ENCODE measurements at regions not wholly inside any gene's neighbourhood (a gene's known extent, or its start where the extent isn't known, plus 50 kb on each side); places are given as distances from the start of the nearest gene placed in this dataset.
A peak's percentile ranks its signal among the peaks of the same experiment; 100 is the strongest.

DNA sequence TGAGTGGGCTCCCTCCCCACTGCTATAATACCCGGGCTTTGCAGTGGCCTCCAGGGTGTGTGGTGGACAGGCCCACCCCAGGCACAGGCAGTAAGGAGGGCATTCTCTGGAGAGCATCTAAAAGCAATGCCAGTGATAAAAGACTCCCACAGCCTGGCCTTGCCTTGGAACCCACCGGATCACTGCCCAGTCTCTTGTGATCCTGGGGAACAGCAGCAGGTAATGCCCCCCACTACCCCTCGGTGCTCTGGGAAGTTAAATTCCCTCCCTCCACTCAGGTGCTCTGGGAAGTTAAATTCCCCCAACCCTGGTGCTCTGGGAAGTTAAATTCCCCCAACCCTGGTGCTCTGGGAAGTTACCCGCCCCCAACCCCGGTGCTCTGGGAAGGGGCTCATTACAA lies 565.2 kb downstream of the TCERG1L start:
- 73 to 84% methylated on average over 5 of the region's 5 CpGs for WGBS, 2 donors
- TF ChIP-seq, protein P1, sequence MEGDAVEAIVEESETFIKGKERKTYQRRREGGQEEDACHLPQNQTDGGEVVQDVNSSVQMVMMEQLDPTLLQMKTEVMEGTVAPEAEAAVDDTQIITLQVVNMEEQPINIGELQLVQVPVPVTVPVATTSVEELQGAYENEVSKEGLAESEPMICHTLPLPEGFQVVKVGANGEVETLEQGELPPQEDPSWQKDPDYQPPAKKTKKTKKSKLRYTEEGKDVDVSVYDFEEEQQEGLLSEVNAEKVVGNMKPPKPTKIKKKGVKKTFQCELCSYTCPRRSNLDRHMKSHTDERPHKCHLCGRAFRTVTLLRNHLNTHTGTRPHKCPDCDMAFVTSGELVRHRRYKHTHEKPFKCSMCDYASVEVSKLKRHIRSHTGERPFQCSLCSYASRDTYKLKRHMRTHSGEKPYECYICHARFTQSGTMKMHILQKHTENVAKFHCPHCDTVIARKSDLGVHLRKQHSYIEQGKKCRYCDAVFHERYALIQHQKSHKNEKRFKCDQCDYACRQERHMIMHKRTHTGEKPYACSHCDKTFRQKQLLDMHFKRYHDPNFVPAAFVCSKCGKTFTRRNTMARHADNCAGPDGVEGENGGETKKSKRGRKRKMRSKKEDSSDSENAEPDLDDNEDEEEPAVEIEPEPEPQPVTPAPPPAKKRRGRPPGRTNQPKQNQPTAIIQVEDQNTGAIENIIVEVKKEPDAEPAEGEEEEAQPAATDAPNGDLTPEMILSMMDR (IDR thresholded peaks at IDR 0.05; ENCODE audit: control extremely low read depth, extremely low read depth), result no peak
- Histone ChIP-seq H3K27me3 (ENCODE audit: control insufficient read depth in 3 of 3, insufficient read depth in 3 of 3, low read length in 2 of 3) (no peaks in the 10 kb centered on the region), H3K9ac (ENCODE audit: insufficient read depth in 1 of 2, low read length in 2 of 2) (no peak overlapping the region), H3K27ac (ENCODE audit: low read depth in 1 of 2, low read length in 1 of 2) (no peak overlapping the region), H3K4me1 (ENCODE audit: control insufficient read depth in 5 of 5, insufficient read depth in 5 of 5, low read length in 5 of 5) (no peaks in the 10 kb centered on the region), H3K4me3 (no peak overlapping the region), H3K9me3 (ENCODE audit: control insufficient read depth in 4 of 4, insufficient read depth in 3 of 4, low read length in 3 of 4) (no peaks in the 10 kb centered on the region), H3K36me3 (ENCODE audit: control insufficient read depth in 4 of 4, insufficient read depth in 4 of 4, low read length in 4 of 4) (no peaks in the 10 kb centered on the region)
- ATAC-seq (ENCODE audit: insufficient read depth, low FRiP score), result no peak
- DNase-seq, result no peak

DNA sequence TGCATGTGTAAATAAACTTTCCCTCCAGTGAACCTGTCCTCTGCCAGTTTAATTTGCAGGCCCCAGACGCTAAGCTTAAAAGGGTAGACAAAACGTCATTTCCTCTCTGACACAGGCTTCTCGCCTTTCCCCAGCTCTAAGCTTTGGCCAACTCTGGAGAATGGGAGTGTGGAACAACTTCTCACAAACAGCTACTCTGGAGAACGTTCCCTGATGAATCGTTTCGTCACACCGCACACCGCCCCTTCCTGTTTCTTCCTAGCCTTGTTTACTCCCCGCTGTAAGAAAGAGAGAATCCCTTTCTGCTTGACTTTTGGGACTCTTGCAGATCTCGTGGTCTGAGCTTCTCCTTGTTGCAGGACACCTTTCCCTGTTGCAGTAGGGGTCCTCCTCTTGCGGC lies 564.2 kb downstream of the TCERG1L start:
- Histone ChIP-seq H3K9ac (ENCODE audit: insufficient read depth in 1 of 2, low read length in 2 of 2) (no peak overlapping the region), H3K27me3 (ENCODE audit: control insufficient read depth in 3 of 3, insufficient read depth in 3 of 3, low read length in 2 of 3) (no peaks in the 10 kb centered on the region), H3K9me3 (ENCODE audit: control insufficient read depth in 4 of 4, insufficient read depth in 3 of 4, low read length in 3 of 4) (peaks cover 0 to under 1% (median 0%) of the 10 kb centered on the region in 4 donors), H3K4me1 (ENCODE audit: control insufficient read depth in 5 of 5, insufficient read depth in 5 of 5, low read length in 5 of 5) (peaks cover 0 to 3% (median 0%) of the 10 kb centered on the region in 5 donors), H3K36me3 (ENCODE audit: control insufficient read depth in 4 of 4, insufficient read depth in 4 of 4, low read length in 4 of 4) (no peaks in the 10 kb centered on the region), H3K27ac (ENCODE audit: low read depth in 1 of 2, low read length in 1 of 2) (no peak overlapping the region), H3K4me3 (no peak overlapping the region)
- DNase-seq (peak in 1 of 3 donors; percentile 4), ATAC-seq (ENCODE audit: insufficient read depth, low FRiP score) (no peak)
- TF ChIP-seq, protein P1 (IDR thresholded peaks at IDR 0.05; ENCODE audit: control extremely low read depth, extremely low read depth), result no peak
- WGBS, 2 donors, result 49 to 54% methylated on average over 11 of the region's 11 CpGs

DNA sequence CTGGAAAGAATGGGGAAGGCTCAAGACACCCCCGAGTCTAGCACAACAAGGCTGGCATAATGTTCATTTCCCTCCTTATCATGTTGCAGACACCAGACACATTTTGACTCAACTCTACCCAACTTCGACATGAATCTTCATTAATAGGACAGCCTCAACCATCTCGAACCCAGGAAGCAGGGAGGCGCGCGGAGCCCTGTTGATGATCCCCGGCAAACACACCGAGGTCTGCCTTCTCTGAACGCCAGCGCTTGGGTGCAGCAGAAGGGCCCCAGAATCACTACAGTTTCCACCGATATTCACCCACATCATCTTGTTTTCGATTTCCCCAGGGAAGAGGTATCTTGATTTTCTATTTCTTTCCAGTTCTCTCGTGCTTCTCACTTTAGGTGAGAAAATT lies 563.6 kb downstream of the TCERG1L start:
- Histone ChIP-seq H3K4me3 (no peak overlapping the region), H3K36me3 (ENCODE audit: control insufficient read depth in 4 of 4, insufficient read depth in 4 of 4, low read length in 4 of 4) (no peaks in the 10 kb centered on the region), H3K27me3 (ENCODE audit: control insufficient read depth in 3 of 3, insufficient read depth in 3 of 3, low read length in 2 of 3) (no peaks in the 10 kb centered on the region), H3K9me3 (ENCODE audit: control insufficient read depth in 4 of 4, insufficient read depth in 3 of 4, low read length in 3 of 4) (peaks cover 0 to 3% (median 0%) of the 10 kb centered on the region in 4 donors), H3K27ac (ENCODE audit: low read depth in 1 of 2, low read length in 1 of 2) (no peak overlapping the region), H3K9ac (ENCODE audit: insufficient read depth in 1 of 2, low read length in 2 of 2) (no peak overlapping the region), H3K4me1 (ENCODE audit: control insufficient read depth in 5 of 5, insufficient read depth in 5 of 5, low read length in 5 of 5) (peaks cover 0 to 4% (median 0%) of the 10 kb centered on the region in 5 donors)
- ATAC-seq (ENCODE audit: insufficient read depth, low FRiP score) (no peak), DNase-seq (no peak)
- WGBS, 2 donors, result 89 to 94% methylated on average over 13 of the region's 13 CpGs
- TF ChIP-seq, protein P1 (IDR thresholded peaks at IDR 0.05; ENCODE audit: control extremely low read depth, extremely low read depth), result no peak

DNA sequence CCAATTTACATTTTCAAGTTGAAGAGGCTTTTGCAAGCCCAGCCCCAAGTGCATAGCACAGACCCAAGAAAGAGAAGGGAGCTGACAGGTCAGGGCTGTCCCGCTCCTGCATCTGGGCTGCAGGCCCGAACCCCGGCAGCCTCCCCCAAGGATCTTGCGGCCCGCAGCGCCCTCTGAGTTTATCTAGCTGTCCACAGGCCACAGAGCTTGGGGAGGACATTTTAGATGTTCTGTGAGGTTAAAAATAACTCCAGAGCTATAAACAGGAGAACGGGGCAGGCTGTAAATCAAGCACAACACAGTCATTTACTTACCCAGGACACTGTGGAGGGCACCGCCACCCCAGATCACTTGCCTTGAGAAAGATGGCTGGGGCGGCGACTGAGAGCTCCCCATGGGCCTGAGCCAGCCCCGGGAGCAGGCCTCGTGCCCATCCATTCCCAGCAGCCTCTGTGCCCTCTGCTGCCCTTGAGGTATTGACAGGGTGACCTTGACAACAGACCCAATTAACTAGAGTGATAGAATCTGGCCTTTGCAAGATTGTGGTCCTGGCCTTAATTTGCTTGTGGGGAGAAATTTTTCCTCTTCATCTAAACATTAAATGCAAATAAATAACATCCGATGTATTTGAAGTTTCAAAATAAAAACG lies 563.0 kb downstream of the TCERG1L start:
- Histone ChIP-seq H3K9me3 (ENCODE audit: control insufficient read depth in 4 of 4, insufficient read depth in 3 of 4, low read length in 3 of 4) (peaks cover 0 to 3% (median 0%) of the 10 kb centered on the region in 4 donors), H3K4me3 (no peak overlapping the region), H3K9ac (ENCODE audit: insufficient read depth in 1 of 2, low read length in 2 of 2) (no peak overlapping the region), H3K36me3 (ENCODE audit: control insufficient read depth in 4 of 4, insufficient read depth in 4 of 4, low read length in 4 of 4) (no peaks in the 10 kb centered on the region), H3K4me1 (ENCODE audit: control insufficient read depth in 5 of 5, insufficient read depth in 5 of 5, low read length in 5 of 5) (peaks cover 0 to 4% (median 0%) of the 10 kb centered on the region in 5 donors), H3K27ac (ENCODE audit: low read depth in 1 of 2, low read length in 1 of 2) (no peak overlapping the region), H3K27me3 (ENCODE audit: control insufficient read depth in 3 of 3, insufficient read depth in 3 of 3, low read length in 2 of 3) (no peaks in the 10 kb centered on the region)
- TF ChIP-seq, protein P1 (IDR thresholded peaks at IDR 0.05; ENCODE audit: control extremely low read depth, extremely low read depth), result no peak
- ATAC-seq (ENCODE audit: insufficient read depth, low FRiP score) (no peak), DNase-seq (no peak)
- WGBS, 2 donors, result 62 to 74% methylated on average over 14 of the region's 14 CpGs
